ENCODE measurements at regions not wholly inside any gene's neighbourhood (a gene's known extent, or its start where the extent isn't known, plus 50 kb on each side); places are given as distances from the start of the nearest gene placed in this dataset.
"Not testable (repeated sequence)": the region's sequence is repeated elsewhere in the genome, so short reads cannot be mapped to it uniquely, and the experiment has no call there.

GRCh38 chr6:113006494-113006893, 659.4 kb downstream of the RFPL4B start:
- no peak for DNase-seq

- no peak for DNase-seq
Measured at GRCh38 chr6:113009682-113010081, 662.6 kb downstream of the RFPL4B start.

GRCh38 chr6:113010196-113010989, 663.3 kb downstream of the RFPL4B start:
- DNase-seq: no peak

- no peak for DNase-seq
Measured at GRCh38 chr6:113011389-113011788, 664.3 kb downstream of the RFPL4B start.

- DNase-seq: no peak
Measured at GRCh38 chr6:113011801-113012200, 664.7 kb downstream of the RFPL4B start.

GRCh38 chr6:113015249-113015648, 668.1 kb downstream of the RFPL4B start:
- DNase-seq: no peak

- no peak for DNase-seq
Measured at GRCh38 chr6:113017353-113017752, 670.2 kb downstream of the RFPL4B start.

GRCh38 chr6:113018351-113019151, 671.4 kb downstream of the RFPL4B start:
- no peak for DNase-seq

GRCh38 chr6:113019176-113019575, 672.0 kb downstream of the RFPL4B start:
- no peak for DNase-seq

- no peak for DNase-seq
Measured at GRCh38 chr6:113027780-113028179, 680.6 kb downstream of the RFPL4B start.

GRCh38 chr6:113029161-113029560, 682.0 kb downstream of the RFPL4B start:
- not testable (repeated sequence) for DNase-seq

GRCh38 chr6:113031591-113032238, 684.6 kb downstream of the RFPL4B start:
- DNase-seq: no peak

GRCh38 chr6:113039005-113039404, 691.9 kb downstream of the RFPL4B start:
- no peak for DNase-seq

- DNase-seq: no peak
Measured at GRCh38 chr6:113047148-113047547, 700.0 kb downstream of the RFPL4B start.

GRCh38 chr6:113047932-113048331, 700.8 kb downstream of the RFPL4B start:
- DNase-seq: no peak

GRCh38 chr6:113048741-113049140, 701.6 kb downstream of the RFPL4B start:
- no peak for DNase-seq

GRCh38 chr6:113049190-113049589, 702.1 kb downstream of the RFPL4B start:
- DNase-seq: no peak

- no peak for DNase-seq
Measured at GRCh38 chr6:113050010-113050858, 703.1 kb downstream of the RFPL4B start.

GRCh38 chr6:113050979-113051378, 703.8 kb downstream of the RFPL4B start:
- no peak for DNase-seq

- DNase-seq: no peak
Measured at GRCh38 chr6:113052506-113052905, 705.4 kb downstream of the RFPL4B start.

GRCh38 chr6:113055061-113055460, 707.9 kb downstream of the RFPL4B start:
- DNase-seq: no peak

GRCh38 chr6:113055998-113056397, 708.9 kb downstream of the RFPL4B start:
- DNase-seq: no peak
